A673 (cell line): ENCODE measurements at regions not wholly inside any gene's neighbourhood (a gene's known extent, or its start where the extent isn't known, plus 50 kb on each side); places are given as distances from the start of the nearest gene placed in this dataset.

ENCODE experiments used
- BruUV-seq: library from RNA; stranded (reverse); fragments of 400-500 nt; replicated peaks from 2 replicates; lab custom pipeline; 2021; lab: Mats Ljungman, UMichigan
- CTCF ChIA-PET: fragments of 300-600 bp; sonication (Branson Sonifier 250); formaldehyde crosslinking; loops from one replicate; lab custom pipeline; 2022; ENCODE audit warnings: antibody characterized with exemption; lab: Charles Lee
- POLR2A ChIA-PET: fragments of 300-600 bp; sonication (Branson Sonifier 250); formaldehyde crosslinking; loops from one replicate; lab custom pipeline; 2022; ENCODE audit warnings: antibody characterized with exemption; ENCODE audit not compliant: low non-redundant PET; lab: Charles Lee
- DNase-seq: peaks from one replicate; pipeline ENCODE4 v3.0.0-alpha.2; 2015; ENCODE audit warnings: low spot score
- H3K27ac ChIP-seq: fragments of 200-600 bp; sonication (generic); 2 replicates; pipeline ENCODE4 v1.5.1; 2016; ENCODE audit warnings: mixed run types, low read depth, mild to moderate bottlenecking, mixed read lengths, antibody characterized with exemption, low read length; ENCODE audit not compliant: poor library complexity, severe bottlenecking
- H3K27me3 ChIP-seq: fragments of 200-600 bp; sonication (generic); replicated peaks from 2 replicates; pipeline ENCODE4 v1.6.1; 2017; ENCODE audit warnings: mixed run types, low read depth, mild to moderate bottlenecking, mixed read lengths, antibody characterized with exemption, low read length; ENCODE audit not compliant: insufficient read depth, poor library complexity
- H3K36me3 ChIP-seq: fragments of 200-600 bp; sonication (generic); 2 replicates; pipeline ENCODE4 v1.6.1; 2016; ENCODE audit warnings: mixed run types, mild to moderate bottlenecking, mixed read lengths, antibody characterized with exemption, low read length; ENCODE audit not compliant: insufficient read depth, poor library complexity, severe bottlenecking
- H3K4me1 ChIP-seq: fragments of 200-600 bp; sonication (generic); 2 replicates; pipeline ENCODE4 v1.6.1; 2017; ENCODE audit warnings: mixed run types, mild to moderate bottlenecking, mixed read lengths, antibody characterized with exemption, low read length; ENCODE audit not compliant: insufficient read depth, poor library complexity, severe bottlenecking
- H3K4me3 ChIP-seq: fragments of 200-600 bp; sonication (generic); 2 replicates; pipeline ENCODE4 v1.5.1; 2016; ENCODE audit warnings: low read depth, mixed run types, mild to moderate bottlenecking, mixed read lengths, low read length; ENCODE audit not compliant: poor library complexity, severe bottlenecking
- H3K9me3 ChIP-seq: fragments of 200-600 bp; sonication (generic); 2 replicates; pipeline ENCODE4 v1.6.1; 2016; ENCODE audit warnings: mixed run types, low read depth, mild to moderate bottlenecking, mixed read lengths, antibody characterized with exemption, low read length; ENCODE audit not compliant: poor library complexity, severe bottlenecking
- CTCF ChIP-seq: fragments of 300-800, 200-600 bp; sonication (generic); conservative IDR thresholded peaks from 2 replicates; pipeline ENCODE4 v1.5.1; 2017; ENCODE audit warnings: low read depth, mild to moderate bottlenecking, antibody characterized with exemption, low read length, moderate library complexity, mixed read lengths
- EZH2 ChIP-seq: fragments of 200-600 bp; sonication (generic); IDR thresholded peaks from 2 replicates; pipeline ENCODE4 v1.6.1; 2017; ENCODE audit warnings: borderline replicate concordance, low read depth, mild to moderate bottlenecking, mixed read lengths, antibody characterized with exemption, low read length; ENCODE audit not compliant: poor library complexity, severe bottlenecking
- intact Hi-C: fragments of 100-400 bp; cut with micrococcal nuclease; formaldehyde crosslinking; loops from one replicate; pipeline ENCODE4 v1.10.0; 2022; ENCODE audit not compliant: unreplicated experiment

- Histone ChIP-seq H3K27ac (no peak overlapping the region), H3K4me1 (peaks cover 6% of the 10 kb centered on the region), H3K36me3 (no peaks in the 10 kb centered on the region), H3K4me3 (no peak overlapping the region), H3K27me3 (no peaks in the 10 kb centered on the region), H3K9me3 (no peaks in the 10 kb centered on the region)
- DNase-seq: no peak
- no TSS peak for BruUV-seq
- intact Hi-C loops: no loop called here
- TF ChIP-seq CTCF: no peak
- no peak for TF ChIP-seq EZH2
- POLR2A ChIA-PET: no interaction called here
- CTCF ChIA-PET: no interaction called here
Observed at GRCh38 chr6:154619146-154619545, 108.7 kb upstream of the CNKSR3 start.

- ChIA-PET POLR2A (no interaction called here), CTCF (no interaction called here)
- Histone ChIP-seq H3K4me1 (no peaks in the 10 kb centered on the region), H3K36me3 (no peaks in the 10 kb centered on the region), H3K27me3 (no peaks in the 10 kb centered on the region), H3K4me3 (no peak overlapping the region), H3K27ac (no peak overlapping the region), H3K9me3 (no peaks in the 10 kb centered on the region)
- DNase-seq: no peak
- intact Hi-C loops: no loop called here
- no peak for TF ChIP-seq EZH2
- no peak for TF ChIP-seq CTCF
- BruUV-seq: no TSS peak
Observed at GRCh38 chr6:154621686-154622085, 111.2 kb upstream of the CNKSR3 start.

- Histone ChIP-seq H3K4me1 (no peaks in the 10 kb centered on the region), H3K27ac (no peak overlapping the region), H3K36me3 (no peaks in the 10 kb centered on the region), H3K4me3 (no peak overlapping the region), H3K9me3 (no peaks in the 10 kb centered on the region), H3K27me3 (no peaks in the 10 kb centered on the region)
- CTCF ChIA-PET: no interaction called here
- intact Hi-C loops: no loop called here
- no TSS peak for BruUV-seq
- TF ChIP-seq CTCF: no peak
- TF ChIP-seq EZH2: no peak
- DNase-seq: no peak
- POLR2A ChIA-PET: no interaction called here
Observed at GRCh38 chr6:154622618-154623336, 110.4 kb upstream of the SCAF8 start.
